Colon (tissue), 2 donors: ENCODE measurements at regions not wholly inside any gene's neighbourhood (a gene's known extent, or its start where the extent isn't known, plus 50 kb on each side); places are given as distances from the start of the nearest gene placed in this dataset.

Source experiments
- FAIRE-seq: peaks from 2 replicates; lab custom pipeline; 2012; peaks lifted over from hg19 to GRCh38; lab: Jason Lieb, UNC
- donor health status: control.
- donor health status: control.

GRCh38 chr12:115506822-115507559 is 770.5 kb downstream of the MED13L start:
- no peak for FAIRE-seq

- FAIRE-seq: no peak
These were observed 772.9 kb downstream of the MED13L start for GRCh38 chr12:115504306-115505290.

DNA sequence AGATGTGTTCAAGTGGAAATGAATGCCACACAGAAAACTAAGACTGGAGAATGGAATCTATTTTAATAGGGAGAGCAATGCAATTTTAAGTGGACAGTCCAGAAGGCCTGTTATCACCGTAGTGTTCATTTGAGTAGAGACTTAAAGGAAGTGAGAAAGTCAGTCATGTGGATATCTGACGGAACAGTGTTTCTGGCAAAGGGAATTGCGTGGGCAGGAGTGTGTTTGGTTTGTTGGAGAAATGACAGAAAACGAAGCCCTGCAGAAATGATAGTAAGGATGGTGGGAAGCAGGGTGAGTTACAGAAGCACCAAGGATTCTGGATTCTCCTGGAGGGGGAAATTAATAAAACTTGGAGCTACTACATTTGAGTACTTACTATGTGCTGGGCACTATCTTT is 776.6 kb downstream of the MED13L start:
- FAIRE-seq: no peak

DNA sequence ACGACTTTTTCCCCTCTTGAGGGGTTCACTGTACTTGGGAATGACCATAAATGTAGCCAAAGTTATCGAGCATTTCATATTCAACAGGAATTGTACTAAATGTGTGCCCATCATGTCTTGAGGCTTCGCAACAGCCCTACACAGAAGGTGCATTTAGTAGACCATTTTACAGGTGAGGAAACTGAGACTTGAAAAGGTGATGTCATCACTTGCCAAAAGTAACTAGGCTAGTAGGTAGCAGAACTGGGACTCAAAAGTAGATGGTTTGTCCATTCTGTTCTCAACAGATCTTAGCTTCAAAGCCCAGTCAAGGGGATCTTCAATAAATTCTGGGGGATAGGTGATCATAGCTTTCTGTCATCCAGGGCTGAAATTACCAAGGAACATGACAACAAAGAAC is 782.2 kb downstream of the MED13L start:
- no peak for FAIRE-seq

GRCh38 chr12:115492553-115492952 is 784.9 kb downstream of the MED13L start:
- FAIRE-seq: no peak

- no peak for FAIRE-seq
These were observed 785.8 kb downstream of the MED13L start for GRCh38 chr12:115491511-115492250.

- no peak for FAIRE-seq
These were observed 788.2 kb downstream of the MED13L start for GRCh38 chr12:115489253-115489652.

DNA sequence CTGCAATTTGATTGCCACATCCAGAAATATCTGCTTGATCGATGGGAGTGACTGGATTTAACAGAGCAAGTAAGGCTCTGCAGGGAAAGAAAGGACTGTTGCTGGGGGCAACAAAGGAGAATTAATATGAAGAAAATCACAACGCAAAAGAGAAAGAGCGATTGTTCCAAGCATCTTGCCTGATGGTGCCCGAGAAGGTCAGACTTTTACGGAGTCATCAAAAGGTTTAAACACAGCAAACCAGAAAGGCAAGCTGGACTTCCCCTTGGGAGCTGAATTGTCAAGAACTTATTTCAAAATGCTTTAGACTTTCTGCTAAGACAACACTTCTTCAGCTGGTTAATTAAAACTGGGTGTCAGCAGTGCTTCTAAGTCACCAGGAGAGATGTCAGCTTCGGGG is 791.5 kb downstream of the MED13L start:
- FAIRE-seq: no peak

- no peak for FAIRE-seq
These were observed 792.0 kb downstream of the MED13L start for GRCh38 chr12:115485503-115485902.

DNA sequence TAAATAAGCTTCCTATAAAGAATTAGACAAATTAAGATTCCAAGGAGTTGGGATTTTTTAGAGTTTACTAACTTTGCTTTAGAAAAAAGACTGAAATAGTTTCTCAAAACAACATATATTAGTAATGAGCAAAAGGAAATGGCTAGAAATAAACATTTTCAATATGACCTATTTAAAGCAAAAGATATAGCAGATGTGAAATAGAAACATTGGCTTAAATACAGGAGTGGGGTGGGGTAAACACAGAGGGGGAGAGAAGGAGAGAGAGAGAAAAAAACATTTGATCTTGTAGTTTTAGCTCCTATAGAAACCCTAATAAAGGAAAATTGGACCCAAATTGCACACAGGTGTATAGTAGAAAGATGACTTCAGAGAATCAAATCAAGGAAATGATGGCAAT is 794.5 kb downstream of the MED13L start:
- no peak for FAIRE-seq

GRCh38 chr12:115481141-115481540 is 796.4 kb downstream of the MED13L start:
- FAIRE-seq: no peak

GRCh38 chr12:115478505-115478904 is 794.5 kb upstream of the TBX3 start:
- no peak for FAIRE-seq

GRCh38 chr12:115474539-115475353 is 790.8 kb upstream of the TBX3 start:
- FAIRE-seq: no peak

GRCh38 chr12:115473257-115473956 is 789.4 kb upstream of the TBX3 start:
- no peak for FAIRE-seq

DNA sequence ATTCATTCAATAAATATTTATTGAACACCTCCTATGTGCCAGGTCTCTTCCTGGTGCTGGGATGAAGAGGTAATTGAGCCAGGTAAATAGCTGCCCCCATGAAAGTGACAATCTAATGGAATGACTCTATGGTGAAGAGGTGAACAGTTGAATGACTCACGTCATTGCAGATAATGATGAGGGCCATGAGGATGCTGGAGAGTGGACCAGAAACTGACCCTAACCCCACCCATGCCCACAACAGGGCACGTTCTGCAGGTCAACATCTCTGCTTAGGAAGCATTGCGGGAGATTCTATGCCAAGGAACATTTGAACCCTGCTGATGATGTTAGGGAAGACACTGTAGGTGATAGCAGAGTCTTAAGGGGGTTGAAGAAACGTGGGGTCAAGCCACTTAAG is 788.9 kb upstream of the TBX3 start:
- FAIRE-seq: no peak

DNA sequence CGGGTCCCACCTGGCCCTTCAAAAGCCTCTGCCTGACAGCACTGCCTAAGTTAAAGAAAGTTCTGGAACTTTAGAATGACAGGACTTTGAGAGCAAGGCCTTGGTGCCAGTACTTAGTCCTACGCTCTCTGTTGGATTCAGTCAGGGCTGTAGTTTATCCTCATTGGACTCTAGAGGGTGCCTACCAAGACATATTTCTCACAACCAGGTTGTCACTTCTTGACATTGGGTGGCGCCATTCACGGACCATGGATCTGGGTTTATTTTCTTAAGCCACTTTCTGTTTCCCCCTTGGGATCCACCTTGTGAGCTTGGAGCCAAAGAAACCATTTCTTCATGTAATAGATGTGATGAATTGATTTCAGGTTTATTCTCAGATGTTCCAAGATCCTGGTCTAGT is 787.0 kb upstream of the TBX3 start:
- no peak for FAIRE-seq

DNA sequence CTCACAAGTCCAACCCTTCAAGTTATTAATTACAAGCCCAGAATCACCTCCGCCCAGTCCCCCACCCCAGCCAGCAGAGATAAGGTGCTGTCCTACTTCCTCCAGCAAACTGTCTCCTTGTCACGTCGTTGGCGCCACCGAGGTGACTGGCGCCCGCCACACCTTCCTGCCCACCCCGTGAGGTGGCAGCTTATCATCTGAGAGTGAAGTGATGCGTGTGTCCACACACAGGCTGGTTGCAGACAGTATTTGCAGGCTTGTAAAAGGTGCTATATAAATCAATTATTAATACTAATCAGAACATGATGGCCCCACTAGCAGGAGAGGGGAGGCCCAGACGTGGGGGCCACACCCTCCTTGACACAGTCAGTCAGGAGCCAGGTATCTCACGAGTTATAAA is 786.6 kb upstream of the TBX3 start:
- no peak for FAIRE-seq

DNA sequence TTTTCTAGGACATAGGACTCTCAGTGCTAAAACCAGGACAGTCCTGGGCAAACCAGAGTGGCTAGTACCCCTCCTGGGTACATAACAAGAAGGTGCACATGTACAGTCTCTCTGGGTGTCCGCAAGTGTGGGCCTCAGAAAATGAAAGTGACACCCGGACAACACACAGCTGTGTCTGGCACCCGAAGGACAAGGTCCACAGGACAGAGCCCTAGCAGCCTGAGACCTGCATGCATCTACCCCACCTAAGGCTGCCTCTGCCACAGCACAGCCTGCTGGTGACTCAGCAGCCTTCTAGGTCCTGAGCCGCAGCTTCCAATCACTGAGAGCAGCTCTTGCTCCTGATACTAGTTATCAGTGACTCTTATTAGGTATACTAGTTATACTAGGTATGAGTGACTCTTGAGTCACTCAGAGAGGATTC is 784.1 kb upstream of the TBX3 start:
- FAIRE-seq: no peak

- FAIRE-seq: no peak
These were observed 783.6 kb upstream of the TBX3 start for GRCh38 chr12:115467531-115467930.

- FAIRE-seq: no peak
These were observed 782.1 kb upstream of the TBX3 start for GRCh38 chr12:115466076-115466475.

DNA sequence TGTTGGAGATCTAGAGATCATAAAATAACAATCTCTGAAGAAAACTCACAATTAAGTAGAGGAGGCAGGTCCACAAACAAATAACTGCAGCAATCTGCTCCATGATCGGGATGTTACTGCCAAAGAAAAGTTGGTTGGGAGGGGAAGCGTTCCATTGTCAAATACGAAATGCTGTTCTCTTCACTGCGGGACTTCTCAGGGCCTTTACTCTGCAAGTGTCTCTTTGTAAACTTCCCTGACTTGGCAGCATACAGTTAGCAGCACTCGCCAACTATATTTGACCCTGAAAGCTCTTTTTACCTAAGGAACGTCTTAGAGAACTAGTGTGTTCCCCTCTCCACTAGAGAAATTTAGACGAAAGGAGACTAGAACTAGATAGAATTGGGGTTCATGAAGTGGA is 780.7 kb upstream of the TBX3 start:
- FAIRE-seq: no peak
